ENCODE measurements at regions not wholly inside any gene's neighbourhood (a gene's known extent, or its start where the extent isn't known, plus 50 kb on each side); places are given as distances from the start of the nearest gene placed in this dataset.
"Not testable (repeated sequence)": the region's sequence is repeated elsewhere in the genome, so short reads cannot be mapped to it uniquely, and the experiment has no call there.

DNA sequence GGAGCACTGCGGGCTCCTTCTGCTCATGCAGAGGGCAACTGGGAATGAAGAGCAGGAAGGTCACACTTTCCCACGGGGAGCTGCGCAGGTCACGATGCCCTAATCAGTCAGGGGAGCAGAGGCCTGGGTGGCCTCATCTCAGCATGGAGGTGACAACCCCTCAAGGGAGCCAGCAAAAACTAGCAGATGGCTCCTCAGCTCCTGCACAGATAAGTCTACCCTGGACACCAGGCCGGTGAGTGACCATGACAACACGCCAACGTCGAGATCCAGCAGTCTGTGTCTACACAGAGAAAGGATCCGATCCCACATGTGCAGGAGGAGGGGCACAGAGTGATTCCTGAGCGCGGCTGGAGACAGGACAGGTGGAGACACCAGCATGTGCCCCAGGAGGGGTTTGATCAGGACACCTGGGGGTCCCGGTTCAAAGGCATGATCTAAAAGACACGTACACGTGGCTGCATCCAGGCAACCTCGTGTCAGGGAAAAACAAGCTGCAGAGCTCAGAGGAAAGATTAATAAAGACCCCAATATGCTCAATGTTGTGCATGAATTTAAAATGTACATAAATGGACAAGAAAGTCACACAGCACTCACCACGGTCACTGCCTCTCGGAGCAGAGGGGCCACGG lies 153.7 kb upstream of the SFSWAP start:
- Mint-ChIP-seq H3K9me3 (ENCODE audit: unreplicated experiment) (no peaks in the 10 kb centered on the region), H3K4me1 (ENCODE audit: unreplicated experiment) (no peaks in the 10 kb centered on the region), H3K36me3 (ENCODE audit: unreplicated experiment) (no peaks in the 10 kb centered on the region), H3K27me3 (ENCODE audit: unreplicated experiment) (no peaks in the 10 kb centered on the region), H3K4me3 (ENCODE audit: unreplicated experiment) (no peak overlapping the region), H3K27ac (ENCODE audit: unreplicated experiment) (no peak overlapping the region)
- TF ChIP-seq, protein P1, sequence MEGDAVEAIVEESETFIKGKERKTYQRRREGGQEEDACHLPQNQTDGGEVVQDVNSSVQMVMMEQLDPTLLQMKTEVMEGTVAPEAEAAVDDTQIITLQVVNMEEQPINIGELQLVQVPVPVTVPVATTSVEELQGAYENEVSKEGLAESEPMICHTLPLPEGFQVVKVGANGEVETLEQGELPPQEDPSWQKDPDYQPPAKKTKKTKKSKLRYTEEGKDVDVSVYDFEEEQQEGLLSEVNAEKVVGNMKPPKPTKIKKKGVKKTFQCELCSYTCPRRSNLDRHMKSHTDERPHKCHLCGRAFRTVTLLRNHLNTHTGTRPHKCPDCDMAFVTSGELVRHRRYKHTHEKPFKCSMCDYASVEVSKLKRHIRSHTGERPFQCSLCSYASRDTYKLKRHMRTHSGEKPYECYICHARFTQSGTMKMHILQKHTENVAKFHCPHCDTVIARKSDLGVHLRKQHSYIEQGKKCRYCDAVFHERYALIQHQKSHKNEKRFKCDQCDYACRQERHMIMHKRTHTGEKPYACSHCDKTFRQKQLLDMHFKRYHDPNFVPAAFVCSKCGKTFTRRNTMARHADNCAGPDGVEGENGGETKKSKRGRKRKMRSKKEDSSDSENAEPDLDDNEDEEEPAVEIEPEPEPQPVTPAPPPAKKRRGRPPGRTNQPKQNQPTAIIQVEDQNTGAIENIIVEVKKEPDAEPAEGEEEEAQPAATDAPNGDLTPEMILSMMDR (IDR thresholded peaks at IDR 0.05) = no peak
- no peak for DNase-seq (ENCODE audit: extremely low spot score, unreplicated experiment)

DNA sequence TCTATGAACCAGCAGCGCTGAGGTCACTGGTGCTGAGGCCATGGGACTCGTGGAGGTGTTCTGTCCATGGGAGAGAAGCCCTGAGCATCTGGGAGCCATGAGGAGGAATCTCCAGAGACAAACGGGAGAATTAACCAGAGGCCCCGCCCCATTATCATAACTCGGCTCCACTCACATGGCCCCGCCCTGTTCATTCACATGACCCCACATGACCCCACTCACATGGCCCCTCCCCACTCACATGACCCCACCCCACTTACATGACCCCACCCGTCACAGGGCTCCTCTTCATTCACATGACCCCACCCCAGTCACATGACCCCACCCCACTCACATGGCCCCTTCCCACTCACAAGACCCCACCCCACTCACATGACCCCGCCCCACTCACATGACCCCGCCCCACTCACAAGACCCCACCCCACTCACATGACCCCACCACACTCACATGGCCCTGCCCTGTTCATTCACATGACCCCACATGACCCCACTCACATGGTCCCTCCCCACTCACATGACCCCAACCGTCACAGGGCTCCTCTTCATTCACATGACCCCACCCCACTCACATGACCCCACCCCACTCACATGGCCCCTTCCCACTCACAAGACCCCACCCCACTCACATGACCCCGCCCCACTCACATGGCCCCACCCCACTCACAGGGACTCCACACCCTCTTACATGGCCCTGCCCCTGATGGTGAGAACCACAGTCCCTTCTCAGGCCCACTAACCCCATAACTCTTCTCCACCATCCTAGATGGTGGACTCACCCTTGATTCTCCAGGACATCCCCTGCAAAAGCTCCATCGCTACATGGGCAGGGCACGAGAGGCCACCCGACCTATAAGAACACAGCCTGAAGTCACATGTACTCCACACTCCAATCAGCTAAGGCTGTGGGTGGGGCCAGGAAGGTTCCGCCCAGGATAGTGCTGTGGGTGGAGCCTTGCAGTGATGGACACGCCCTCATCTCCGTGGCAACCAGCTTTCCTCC lies 151.1 kb upstream of the SFSWAP start:
- H3K27ac Mint-ChIP-seq (ENCODE audit: unreplicated experiment) = no peak overlapping the region
- H3K4me3 Mint-ChIP-seq (ENCODE audit: unreplicated experiment) = no peak overlapping the region
- no peaks in the 10 kb centered on the region for H3K36me3 Mint-ChIP-seq (ENCODE audit: unreplicated experiment)
- H3K9me3 Mint-ChIP-seq (ENCODE audit: unreplicated experiment) = no peaks in the 10 kb centered on the region
- TF ChIP-seq, protein P1 (IDR thresholded peaks at IDR 0.05) = no peak
- peaks cover 10% of the 10 kb centered on the region for H3K27me3 Mint-ChIP-seq (ENCODE audit: unreplicated experiment)
- H3K4me1 Mint-ChIP-seq (ENCODE audit: unreplicated experiment) = no peaks in the 10 kb centered on the region
- no peak for DNase-seq (ENCODE audit: extremely low spot score, unreplicated experiment)

DNA sequence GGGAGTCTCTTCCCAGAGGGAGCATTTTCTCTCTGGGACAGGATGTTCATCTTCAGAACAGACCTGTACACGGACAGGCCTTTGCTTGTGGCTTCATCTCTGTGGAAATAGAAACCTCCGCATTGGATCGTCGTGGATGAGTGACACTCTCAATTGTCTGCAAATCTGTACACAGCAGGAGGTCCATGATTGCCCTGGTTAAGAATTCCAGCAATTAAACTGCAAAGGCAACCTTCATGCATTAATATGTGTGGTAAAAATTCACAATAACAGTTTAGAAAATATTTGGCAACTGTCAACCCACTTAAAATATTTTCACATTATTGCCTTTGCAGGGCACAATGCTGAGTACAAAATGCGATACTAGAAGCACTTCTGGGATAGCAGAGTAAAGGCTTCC lies 149.8 kb upstream of the SFSWAP start:
- H3K4me1 Mint-ChIP-seq (ENCODE audit: unreplicated experiment) = no peaks in the 10 kb centered on the region
- H3K27me3 Mint-ChIP-seq (ENCODE audit: unreplicated experiment) = peaks cover 22% of the 10 kb centered on the region
- H3K9me3 Mint-ChIP-seq (ENCODE audit: unreplicated experiment) = no peaks in the 10 kb centered on the region
- no peaks in the 10 kb centered on the region for H3K36me3 Mint-ChIP-seq (ENCODE audit: unreplicated experiment)
- DNase-seq (ENCODE audit: extremely low spot score, unreplicated experiment) = no peak
- H3K4me3 Mint-ChIP-seq (ENCODE audit: unreplicated experiment) = no peak overlapping the region
- TF ChIP-seq, protein P1 (IDR thresholded peaks at IDR 0.05) = no peak
- no peak overlapping the region for H3K27ac Mint-ChIP-seq (ENCODE audit: unreplicated experiment)

DNA sequence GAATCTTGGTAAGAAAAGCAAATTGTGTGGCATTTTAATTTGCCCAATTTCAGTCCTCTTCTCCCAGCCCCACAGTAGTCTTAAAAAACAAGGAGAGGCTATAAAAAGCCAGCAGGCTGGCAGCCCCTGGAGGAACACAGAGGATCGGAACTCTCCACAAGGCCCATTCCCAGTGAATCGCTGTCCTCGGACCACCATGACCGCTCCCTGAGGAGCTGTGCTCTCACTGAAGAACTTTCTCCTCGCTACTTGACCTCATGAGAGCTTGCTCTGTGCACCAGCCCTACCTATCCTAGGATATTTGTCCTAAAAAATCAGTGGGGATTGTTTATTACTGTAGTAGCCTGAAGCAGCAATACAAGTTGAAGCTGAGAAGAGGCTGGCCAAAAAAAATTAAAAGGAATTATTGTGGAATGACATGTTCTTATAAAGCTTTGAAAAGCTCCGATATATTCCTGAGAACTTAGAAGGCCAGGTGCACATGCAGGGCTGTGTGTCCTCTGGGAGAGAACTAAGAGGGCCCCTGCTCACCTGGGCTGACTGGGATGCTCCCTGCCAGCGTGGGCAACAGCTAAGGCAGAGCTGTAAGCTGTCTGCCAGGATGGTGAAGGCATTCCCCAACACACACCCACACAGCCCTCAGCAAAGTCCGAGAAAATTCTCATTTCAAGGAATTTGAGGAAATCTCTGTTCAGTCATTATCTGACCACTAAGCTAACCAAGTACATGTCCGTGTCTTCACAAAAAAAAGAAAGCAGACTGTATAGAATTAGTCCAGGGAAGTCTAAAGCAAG lies 148.8 kb upstream of the SFSWAP start:
- Mint-ChIP-seq H3K4me3 (ENCODE audit: unreplicated experiment) (no peak overlapping the region), H3K27ac (ENCODE audit: unreplicated experiment) (no peak overlapping the region), H3K9me3 (ENCODE audit: unreplicated experiment) (no peaks in the 10 kb centered on the region)

DNA sequence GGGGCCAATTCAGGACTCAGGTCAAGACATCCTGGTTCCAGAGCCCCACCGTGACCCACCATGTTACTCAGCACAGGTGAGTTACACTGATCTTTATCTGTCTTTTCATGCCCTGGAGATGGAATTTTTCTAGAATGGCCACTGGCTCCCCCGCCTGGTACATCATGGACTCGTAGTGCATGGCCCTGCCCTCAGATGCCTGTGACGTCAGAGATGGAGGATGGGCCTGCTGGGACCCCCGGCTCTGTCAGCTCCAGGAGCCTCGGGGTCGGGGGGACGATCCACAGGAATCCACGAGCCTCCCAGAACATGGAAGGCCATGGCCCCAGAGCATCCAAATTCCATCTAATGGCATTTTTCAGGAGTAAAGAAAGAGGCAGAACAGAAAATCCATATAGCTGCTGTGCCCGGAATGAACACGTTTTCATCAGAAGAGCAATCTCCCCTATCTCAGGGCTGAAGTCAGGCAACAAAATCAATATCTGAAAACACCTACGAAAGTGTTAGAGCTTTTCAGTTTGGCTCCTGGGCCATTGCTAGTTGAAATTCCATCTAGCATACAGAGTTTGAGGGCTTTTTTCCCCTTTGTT lies 146.7 kb upstream of the SFSWAP start:
- DNase-seq (ENCODE audit: extremely low spot score, unreplicated experiment); H3K27ac Mint-ChIP-seq (ENCODE audit: unreplicated experiment); H3K4me1 Mint-ChIP-seq (ENCODE audit: unreplicated experiment); H3K36me3 Mint-ChIP-seq (ENCODE audit: unreplicated experiment); H3K9me3 Mint-ChIP-seq (ENCODE audit: unreplicated experiment); H3K4me3 Mint-ChIP-seq (ENCODE audit: unreplicated experiment): not testable (repeated sequence)
- peaks cover 38% of the 10 kb centered on the region for H3K27me3 Mint-ChIP-seq (ENCODE audit: unreplicated experiment)

More for the DNA sequence above, 148.8 kb upstream of the SFSWAP start:
- Mint-ChIP-seq H3K27me3 (ENCODE audit: unreplicated experiment) (peaks cover 32% of the 10 kb centered on the region), H3K36me3 (ENCODE audit: unreplicated experiment) (no peaks in the 10 kb centered on the region), H3K4me1 (ENCODE audit: unreplicated experiment) (no peaks in the 10 kb centered on the region)
- TF ChIP-seq, protein P1 (IDR thresholded peaks at IDR 0.05) = no peak
- DNase-seq (ENCODE audit: extremely low spot score, unreplicated experiment) = no peak
